ENCODE measurements at regions not wholly inside any gene's neighbourhood (a gene's known extent, or its start where the extent isn't known, plus 50 kb on each side); places are given as distances from the start of the nearest gene placed in this dataset.

- ATAC-seq, result no peak
- Histone ChIP-seq H3K27me3 (no peaks in the 10 kb centered on the region), H3K4me1 (no peaks in the 10 kb centered on the region), H3K27ac (no peak overlapping the region), H3K36me3 (no peaks in the 10 kb centered on the region), H3K4me3 (no peak overlapping the region), H3K9me3 (no peaks in the 10 kb centered on the region)
- TF ChIP-seq EP300 (IDR thresholded peaks at IDR 0.05), result no peak
- no peak for TF ChIP-seq POLR2A (IDR thresholded peaks at IDR 0.05)
- no peak for TF ChIP-seq POLR2AphosphoS5 (IDR thresholded peaks at IDR 0.05)
- no peak for TF ChIP-seq CTCF (IDR thresholded peaks at IDR 0.05)
- WGBS, 2 donors (ENCODE audit: low coverage in 1 of 2), result 61 to 93% methylated on average over 3 to 8 of the region's 8 CpGs
Observed at GRCh38 chr12:89848732-89849131, 140.1 kb upstream of the ATP2B1 start.

GRCh38 chr12:89846473-89847055 lies 137.9 kb upstream of the ATP2B1 start:
- TF ChIP-seq POLR2A (IDR thresholded peaks at IDR 0.05) (no peak), EP300 (IDR thresholded peaks at IDR 0.05) (no peak), CTCF (IDR thresholded peaks at IDR 0.05) (no peak)
- WGBS, 2 donors (ENCODE audit: low coverage in 1 of 2), result 88 to 92% methylated on average over 2 of the region's 2 CpGs
- Histone ChIP-seq H3K4me1 (no peaks in the 10 kb centered on the region), H3K27me3 (no peaks in the 10 kb centered on the region), H3K27ac (no peak overlapping the region), H3K36me3 (no peaks in the 10 kb centered on the region), H3K4me3 (no peak overlapping the region), H3K9me3 (no peaks in the 10 kb centered on the region)
- ATAC-seq, result no peak

- Histone ChIP-seq H3K36me3 (no peaks in the 10 kb centered on the region), H3K4me3 (no peak overlapping the region), H3K27me3 (no peaks in the 10 kb centered on the region), H3K4me1 (no peaks in the 10 kb centered on the region), H3K27ac (no peak overlapping the region), H3K9me3 (no peaks in the 10 kb centered on the region)
- no peak for ATAC-seq
- WGBS, 2 donors (ENCODE audit: low coverage in 1 of 2), result 86 to 91% methylated on average over 1 of the region's 1 CpG
- TF ChIP-seq POLR2AphosphoS5 (IDR thresholded peaks at IDR 0.05) (no peak), POLR2A (IDR thresholded peaks at IDR 0.05) (no peak)
Observed at GRCh38 chr12:89845767-89846166, 137.1 kb upstream of the ATP2B1 start.

GRCh38 chr12:89845366-89845765 lies 136.7 kb upstream of the ATP2B1 start:
- Histone ChIP-seq H3K36me3 (no peaks in the 10 kb centered on the region), H3K27ac (no peak overlapping the region), H3K27me3 (no peaks in the 10 kb centered on the region), H3K9me3 (no peaks in the 10 kb centered on the region), H3K4me1 (no peaks in the 10 kb centered on the region), H3K4me3 (no peak overlapping the region)
- ATAC-seq, result no peak
- WGBS, 2 donors (ENCODE audit: low coverage in 1 of 2), result 82% methylated on average over 3 of the region's 3 CpGs
- TF ChIP-seq CTCF (IDR thresholded peaks at IDR 0.05) (no peak), EP300 (IDR thresholded peaks at IDR 0.05) (no peak), POLR2AphosphoS5 (IDR thresholded peaks at IDR 0.05) (no peak), POLR2A (IDR thresholded peaks at IDR 0.05) (no peak)

- Histone ChIP-seq H3K27me3 (no peaks in the 10 kb centered on the region), H3K9me3 (no peaks in the 10 kb centered on the region), H3K4me3 (no peak overlapping the region), H3K4me1 (no peaks in the 10 kb centered on the region), H3K36me3 (no peaks in the 10 kb centered on the region), H3K27ac (no peak overlapping the region)
- TF ChIP-seq POLR2A (IDR thresholded peaks at IDR 0.05) (no peak), POLR2AphosphoS5 (IDR thresholded peaks at IDR 0.05) (no peak), CTCF (IDR thresholded peaks at IDR 0.05) (no peak), EP300 (IDR thresholded peaks at IDR 0.05) (no peak)
- WGBS, 2 donors (ENCODE audit: low coverage in 1 of 2), result 89 to 100% methylated on average over 1 of the region's 1 CpG
- no peak for ATAC-seq
Observed at GRCh38 chr12:89844539-89844938, 135.9 kb upstream of the ATP2B1 start.

Measured in gastroesophageal sphincter (tissue), 4 donors.